H9 (cell line): ENCODE measurements at regions not wholly inside any gene's neighbourhood (a gene's known extent, or its start where the extent isn't known, plus 50 kb on each side); places are given as distances from the start of the nearest gene placed in this dataset.

ENCODE experiments used
- DNase-seq: peaks from one replicate; pipeline ENCODE4 v3.0.0-alpha.2; 2017
- H2AFZ ChIP-seq: one replicate; pipeline ENCODE4 v1.6.1; 2013; ENCODE audit warnings: mild to moderate bottlenecking, low read length, control low read depth, moderate library complexity
- H2AK5ac ChIP-seq: 2 replicates; pipeline ENCODE4 v1.6.1; 2013; ENCODE audit warnings: low read length, control low read depth, mixed read lengths; ENCODE audit not compliant: insufficient read length
- H2BK120ac ChIP-seq: one replicate; pipeline ENCODE4 v1.6.1; 2013; ENCODE audit warnings: low read depth, mild to moderate bottlenecking, low read length, control low read depth, inconsistent platforms; ENCODE audit not compliant: poor library complexity, severe bottlenecking
- H2BK12ac ChIP-seq: 2 replicates; pipeline ENCODE4 v1.6.1; 2013; ENCODE audit warnings: low read length, control low read depth, mixed read lengths, low read depth; ENCODE audit not compliant: insufficient read length
- H2BK15ac ChIP-seq: 2 replicates; pipeline ENCODE4 v1.6.1; 2013; ENCODE audit warnings: low read depth, low read length, control low read depth
- H2BK20ac ChIP-seq: one replicate; pipeline ENCODE4 v1.6.1; 2013; ENCODE audit warnings: low read depth, mild to moderate bottlenecking, low read length, control low read depth, inconsistent platforms; ENCODE audit not compliant: poor library complexity, severe bottlenecking
- H2BK5ac ChIP-seq: 2 replicates; pipeline ENCODE4 v1.6.1; 2013; ENCODE audit warnings: low read length, control low read depth, mixed read lengths; ENCODE audit not compliant: insufficient read length
- H3K14ac ChIP-seq: 2 replicates; pipeline ENCODE4 v1.6.1; 2013; ENCODE audit warnings: low read length, control low read depth; ENCODE audit not compliant: insufficient read depth
- H3K18ac ChIP-seq: 2 replicates; pipeline ENCODE4 v1.6.1; 2013; ENCODE audit warnings: low read depth, mild to moderate bottlenecking, mixed read lengths, low read length, control low read depth; ENCODE audit not compliant: insufficient read length
- H3K23ac ChIP-seq: 2 replicates; pipeline ENCODE4 v1.6.1; 2013; ENCODE audit warnings: low read length, control low read depth, mixed read lengths, low read depth; ENCODE audit not compliant: insufficient read length
- H3K23me2 ChIP-seq: 2 replicates; pipeline ENCODE4 v1.6.1; 2013; ENCODE audit warnings: low read depth, mild to moderate bottlenecking, mixed read lengths, low read length, control low read depth; ENCODE audit not compliant: insufficient read length, poor library complexity, severe bottlenecking
- H3K27ac ChIP-seq: 2 replicates; pipeline ENCODE4 v1.5.1; 2013; ENCODE audit warnings: low read length, control low read depth, mixed read lengths, low read depth; ENCODE audit not compliant: insufficient read length
- H3K27me3 ChIP-seq: 2 replicates; pipeline ENCODE4 v1.6.1; 2013; ENCODE audit warnings: low read length, control low read depth, inconsistent platforms; ENCODE audit not compliant: insufficient read depth
- H3K4ac ChIP-seq: 2 replicates; pipeline ENCODE4 v1.6.1; 2013; ENCODE audit warnings: low read depth, mild to moderate bottlenecking, control low read depth, inconsistent platforms, low read length, moderate library complexity
- H3K4me1 ChIP-seq: 2 replicates; pipeline ENCODE4 v1.6.1; 2013; ENCODE audit warnings: low read length, control low read depth, inconsistent platforms; ENCODE audit not compliant: insufficient read depth
- H3K4me2 ChIP-seq: 2 replicates; pipeline ENCODE4 v1.6.1; 2013; ENCODE audit warnings: low read length, control low read depth, mixed read lengths; ENCODE audit not compliant: insufficient read length, insufficient read depth
- H3K56ac ChIP-seq: 2 replicates; pipeline ENCODE4 v1.6.1; 2013; ENCODE audit warnings: low read depth, mild to moderate bottlenecking, mixed read lengths, low read length, control low read depth; ENCODE audit not compliant: insufficient read length
- H3K79me1 ChIP-seq: 2 replicates; pipeline ENCODE4 v1.6.1; 2013; ENCODE audit warnings: low read depth, mild to moderate bottlenecking, moderate library complexity, low read length, control low read depth, inconsistent platforms; ENCODE audit not compliant: insufficient read depth, poor library complexity, severe bottlenecking
- H3K79me2 ChIP-seq: 2 replicates; pipeline ENCODE4 v1.6.1; 2013; ENCODE audit warnings: low read length, control low read depth, inconsistent platforms; ENCODE audit not compliant: insufficient read depth
- H3K9ac ChIP-seq: 2 replicates; pipeline ENCODE4 v1.6.1; 2013; ENCODE audit warnings: low read length, control low read depth, mixed read lengths; ENCODE audit not compliant: insufficient read length; ENCODE audit errors: extremely low read depth
- H3K9me3 ChIP-seq: one replicate; pipeline ENCODE4 v1.6.1; 2013; ENCODE audit warnings: low read depth, low read length, inconsistent platforms; ENCODE audit not compliant: control insufficient read depth
- H3T11ph ChIP-seq: one replicate; pipeline ENCODE4 v1.6.1; 2013; ENCODE audit warnings: mild to moderate bottlenecking, low read length, control low read depth, inconsistent platforms
- H4K20me1 ChIP-seq: one replicate; pipeline ENCODE4 v1.6.1; 2013; ENCODE audit not compliant: control insufficient read depth, insufficient read length, insufficient read depth
- H4K5ac ChIP-seq: 2 replicates; pipeline ENCODE4 v1.6.1; 2013; ENCODE audit warnings: low read depth, mild to moderate bottlenecking, mixed read lengths, low read length, control low read depth; ENCODE audit not compliant: insufficient read length
- H4K8ac ChIP-seq: replicated peaks from 2 replicates; pipeline ENCODE4 v1.6.1; 2013; ENCODE audit warnings: low read length, control low read depth, mixed read lengths, low read depth; ENCODE audit not compliant: insufficient read length
- H4K91ac ChIP-seq: 2 replicates; pipeline ENCODE4 v1.6.1; 2013; ENCODE audit warnings: low read depth, mild to moderate bottlenecking, moderate library complexity, mixed read lengths, low read length, control low read depth; ENCODE audit not compliant: insufficient read length
- H3K27ac Mint-ChIP-seq, 3 experiments: 2 replicates in 2 of 3; 3 replicates in 1 of 3; pipeline ENCODE4 v1.8.0; 2020 to 2021; ENCODE audit warnings: mixed read lengths in 3 of 3, mild to moderate bottlenecking in 1 of 3, moderate library complexity in 1 of 3
- H3K27me3 Mint-ChIP-seq: 2 replicates; pipeline ENCODE4 v1.8.0; 2021; ENCODE audit warnings: low read depth, mild to moderate bottlenecking, moderate library complexity, mixed read lengths
- H3K36me3 Mint-ChIP-seq, 3 experiments: 2 replicates in 2 of 3; 3 replicates in 1 of 3; pipeline ENCODE4 v1.8.0; 2020 to 2021; ENCODE audit warnings: low read depth in 3 of 3, mixed read lengths in 3 of 3; ENCODE audit not compliant: insufficient read depth in 1 of 3
- H3K4me1 Mint-ChIP-seq, 2 experiments: 2 replicates each; pipeline ENCODE4 v1.8.0; 2020; ENCODE audit warnings: mixed read lengths in 2 of 2
- H3K4me3 Mint-ChIP-seq, 2 experiments: 2 replicates in 1 of 2; 3 replicates in 1 of 2; pipeline ENCODE4 v1.8.0; 2020 to 2021; ENCODE audit warnings: mild to moderate bottlenecking in 2 of 2, mixed read lengths in 2 of 2, moderate library complexity in 1 of 2
- H3K9me3 Mint-ChIP-seq, 2 experiments: 2 replicates in 1 of 2; 3 replicates in 1 of 2; pipeline ENCODE4 v1.8.0; 2020; ENCODE audit warnings: mild to moderate bottlenecking in 2 of 2, mixed read lengths in 2 of 2, moderate library complexity in 1 of 2
- WGBS: extraction: QIAGEN DNeasy Blood & Tissue Kit; methylation state at CpG from one replicate; pipeline ENCODE4 v1.1.7; 2013; ENCODE audit warnings: missing lambda C conversion rate, low lambda C conversion rate, mixed read lengths; ENCODE audit not compliant: insufficient read length; ENCODE audit errors: extremely low coverage; 5-methylcytosine and 5-hydroxymethylcytosine counted together
- TF ChIP-seq, protein P1 (sequence below): fragments of 200-600 bp; sonication (generic); conservative IDR thresholded peaks from 3 replicates; pipeline ENCODE4 v1.8.0; 2021; ENCODE audit warnings: antibody characterized with exemption, mild to moderate bottlenecking

DNA sequence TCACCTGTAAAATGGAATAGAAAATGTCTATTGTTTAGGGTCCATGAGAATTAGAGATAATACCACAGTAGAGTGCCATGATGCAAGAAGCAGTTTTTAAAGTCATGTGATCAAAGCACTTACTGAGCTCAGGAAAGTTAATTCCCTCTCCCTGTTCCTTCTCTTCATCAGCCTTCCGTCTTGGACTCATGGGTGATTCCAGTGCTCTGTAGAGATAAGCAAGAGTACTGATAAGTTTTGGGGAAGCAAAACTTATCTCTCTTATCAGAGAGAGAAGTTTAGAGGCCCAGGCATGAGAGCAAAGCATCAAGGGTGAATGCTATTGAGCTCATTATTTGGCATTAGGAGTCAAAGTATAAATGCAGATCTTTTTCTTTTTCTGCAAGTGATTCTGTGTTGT is 410.1 kb downstream of the AGTPBP1 start:
- Histone ChIP-seq H3K23ac (no peak overlapping the region), H4K5ac (no peak overlapping the region), H3K14ac (no peak overlapping the region), H3K79me2 (no peaks in the 10 kb centered on the region), H2BK5ac (no peak overlapping the region), H2BK12ac (no peak overlapping the region), H3T11ph (no peak overlapping the region), H3K23me2 (no peaks in the 10 kb centered on the region), H3K27me3 (no peaks in the 10 kb centered on the region), H3K9ac (no peak overlapping the region), H3K4me1 (no peaks in the 10 kb centered on the region), H3K27ac (no peak overlapping the region), H3K18ac (no peak overlapping the region), H4K91ac (no peak overlapping the region), H2BK120ac (no peak overlapping the region), H3K9me3 (no peaks in the 10 kb centered on the region), H3K79me1 (no peaks in the 10 kb centered on the region), H4K8ac (no peak overlapping the region), H2BK20ac (no peak overlapping the region), H3K4ac (no peak overlapping the region), H3K56ac (no peak overlapping the region), H4K20me1 (no peaks in the 10 kb centered on the region), H2AK5ac (no peak overlapping the region), H2AFZ (no peak overlapping the region), H2BK15ac (no peak overlapping the region), H3K4me2 (no peak overlapping the region)
- no peak overlapping the region for H3K4me3 Mint-ChIP-seq
- H3K9me3 Mint-ChIP-seq: no peaks in the 10 kb centered on the region
- H3K4me1 Mint-ChIP-seq: peaks cover 0 to 3% of the 10 kb centered on the region in 2 experiments; a peak in 1 of 4 replicates
- DNase-seq: no peak
- H3K36me3 Mint-ChIP-seq: no peaks in the 10 kb centered on the region
- TF ChIP-seq, protein P1, sequence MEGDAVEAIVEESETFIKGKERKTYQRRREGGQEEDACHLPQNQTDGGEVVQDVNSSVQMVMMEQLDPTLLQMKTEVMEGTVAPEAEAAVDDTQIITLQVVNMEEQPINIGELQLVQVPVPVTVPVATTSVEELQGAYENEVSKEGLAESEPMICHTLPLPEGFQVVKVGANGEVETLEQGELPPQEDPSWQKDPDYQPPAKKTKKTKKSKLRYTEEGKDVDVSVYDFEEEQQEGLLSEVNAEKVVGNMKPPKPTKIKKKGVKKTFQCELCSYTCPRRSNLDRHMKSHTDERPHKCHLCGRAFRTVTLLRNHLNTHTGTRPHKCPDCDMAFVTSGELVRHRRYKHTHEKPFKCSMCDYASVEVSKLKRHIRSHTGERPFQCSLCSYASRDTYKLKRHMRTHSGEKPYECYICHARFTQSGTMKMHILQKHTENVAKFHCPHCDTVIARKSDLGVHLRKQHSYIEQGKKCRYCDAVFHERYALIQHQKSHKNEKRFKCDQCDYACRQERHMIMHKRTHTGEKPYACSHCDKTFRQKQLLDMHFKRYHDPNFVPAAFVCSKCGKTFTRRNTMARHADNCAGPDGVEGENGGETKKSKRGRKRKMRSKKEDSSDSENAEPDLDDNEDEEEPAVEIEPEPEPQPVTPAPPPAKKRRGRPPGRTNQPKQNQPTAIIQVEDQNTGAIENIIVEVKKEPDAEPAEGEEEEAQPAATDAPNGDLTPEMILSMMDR: no peak
- WGBS: no CpG with 5 or more reads among the region's 1 CpG
- H3K27ac Mint-ChIP-seq: no peak overlapping the region
- H3K27me3 Mint-ChIP-seq: no peaks in the 10 kb centered on the region
